Muscle layer of colon (tissue), 2 donors: ENCODE measurements at regions not wholly inside any gene's neighbourhood (a gene's known extent, or its start where the extent isn't known, plus 50 kb on each side); places are given as distances from the start of the nearest gene placed in this dataset.

Experiments
- H3K27ac ChIP-seq: one replicate; pipeline ENCODE4 v1.7.0; 2013; ENCODE audit warnings: low read depth, mild to moderate bottlenecking, low read length, moderate library complexity
- H3K27me3 ChIP-seq, 2 donors: one replicate each; pipeline ENCODE4 v1.7.0; 2013; ENCODE audit warnings: low read length in 2 of 2, mild to moderate bottlenecking in 2 of 2; ENCODE audit not compliant: insufficient read depth in 2 of 2, control insufficient read depth in 1 of 2
- H3K36me3 ChIP-seq: one replicate; pipeline ENCODE4 v1.7.0; 2013; ENCODE audit warnings: mild to moderate bottlenecking, low read length; ENCODE audit not compliant: insufficient read depth
- H3K4me1 ChIP-seq: one replicate; pipeline ENCODE4 v1.7.0; 2013; ENCODE audit warnings: mild to moderate bottlenecking, low read length; ENCODE audit not compliant: insufficient read depth
- H3K4me3 ChIP-seq, 2 donors: one replicate each; pipeline ENCODE4 v1.7.0; 2013; ENCODE audit warnings: low read length in 2 of 2, low read depth in 1 of 2, mild to moderate bottlenecking in 1 of 2, moderate library complexity in 1 of 2
- H3K9ac ChIP-seq: one replicate; pipeline ENCODE4 v1.7.0; 2013; ENCODE audit warnings: low read length
- H3K9me3 ChIP-seq: one replicate; pipeline ENCODE4 v1.7.0; 2013; ENCODE audit warnings: mild to moderate bottlenecking, low read length
- donor health status: abdominal sarcoma.
- donor health status: Adenocarcinoma of cecum.

- Histone ChIP-seq H3K9ac (no peak overlapping the region), H3K9me3 (no peaks in the 10 kb centered on the region), H3K36me3 (no peaks in the 10 kb centered on the region), H3K4me3 (no peak overlapping the region), H3K27ac (no peak overlapping the region), H3K27me3 (no peaks in the 10 kb centered on the region), H3K4me1 (no peaks in the 10 kb centered on the region)
Observed at GRCh38 chr11:97856666-97857065, 1164.1 kb upstream of the CNTN5 start.

GRCh38 chr11:97860237-97860636 is 1160.5 kb upstream of the CNTN5 start:
- Histone ChIP-seq H3K4me1 (no peaks in the 10 kb centered on the region), H3K9ac (no peak overlapping the region), H3K4me3 (no peak overlapping the region), H3K27me3 (no peaks in the 10 kb centered on the region), H3K36me3 (no peaks in the 10 kb centered on the region), H3K27ac (no peak overlapping the region), H3K9me3 (no peaks in the 10 kb centered on the region)

- H3K27ac ChIP-seq = no peak overlapping the region
- H3K9ac ChIP-seq = no peak overlapping the region
- no peaks in the 10 kb centered on the region for H3K9me3 ChIP-seq
- H3K4me3 ChIP-seq = no peak overlapping the region
- H3K27me3 ChIP-seq = no peaks in the 10 kb centered on the region
- H3K36me3 ChIP-seq = no peaks in the 10 kb centered on the region
- H3K4me1 ChIP-seq = no peaks in the 10 kb centered on the region
Observed at GRCh38 chr11:97862021-97862420, 1158.7 kb upstream of the CNTN5 start.

GRCh38 chr11:97865424-97866012 is 1155.2 kb upstream of the CNTN5 start:
- Histone ChIP-seq H3K4me1 (no peaks in the 10 kb centered on the region), H3K36me3 (no peaks in the 10 kb centered on the region), H3K4me3 (no peak overlapping the region), H3K9ac (no peak overlapping the region), H3K9me3 (no peaks in the 10 kb centered on the region), H3K27ac (no peak overlapping the region), H3K27me3 (no peaks in the 10 kb centered on the region)

- Histone ChIP-seq H3K9me3 (no peaks in the 10 kb centered on the region), H3K27me3 (no peaks in the 10 kb centered on the region), H3K9ac (no peak overlapping the region), H3K27ac (no peak overlapping the region), H3K4me1 (no peaks in the 10 kb centered on the region), H3K4me3 (no peak overlapping the region), H3K36me3 (no peaks in the 10 kb centered on the region)
Observed at GRCh38 chr11:97871816-97872215, 1148.9 kb upstream of the CNTN5 start.

GRCh38 chr11:97880209-97880608 is 1140.5 kb upstream of the CNTN5 start:
- Histone ChIP-seq H3K4me3 (no peak overlapping the region), H3K4me1 (no peaks in the 10 kb centered on the region), H3K9ac (no peak overlapping the region), H3K9me3 (no peaks in the 10 kb centered on the region), H3K27me3 (no peaks in the 10 kb centered on the region), H3K36me3 (no peaks in the 10 kb centered on the region), H3K27ac (no peak overlapping the region)

- Histone ChIP-seq H3K4me1 (no peaks in the 10 kb centered on the region), H3K27me3 (no peaks in the 10 kb centered on the region), H3K36me3 (no peaks in the 10 kb centered on the region), H3K4me3 (no peak overlapping the region), H3K9me3 (no peaks in the 10 kb centered on the region), H3K27ac (no peak overlapping the region), H3K9ac (no peak overlapping the region)
Observed at GRCh38 chr11:97883086-97883485, 1137.7 kb upstream of the CNTN5 start.

- H3K36me3 ChIP-seq = no peaks in the 10 kb centered on the region
- no peak overlapping the region for H3K4me3 ChIP-seq
- no peak overlapping the region for H3K27ac ChIP-seq
- H3K9ac ChIP-seq = no peak overlapping the region
- H3K27me3 ChIP-seq = no peaks in the 10 kb centered on the region
- H3K9me3 ChIP-seq = no peaks in the 10 kb centered on the region
- H3K4me1 ChIP-seq = no peaks in the 10 kb centered on the region
Observed at GRCh38 chr11:97888641-97889040, 1132.1 kb upstream of the CNTN5 start.

GRCh38 chr11:97890466-97890865 is 1130.3 kb upstream of the CNTN5 start:
- Histone ChIP-seq H3K27ac (no peak overlapping the region), H3K27me3 (no peaks in the 10 kb centered on the region), H3K36me3 (no peaks in the 10 kb centered on the region), H3K9me3 (no peaks in the 10 kb centered on the region), H3K4me3 (no peak overlapping the region), H3K4me1 (no peaks in the 10 kb centered on the region), H3K9ac (no peak overlapping the region)

GRCh38 chr11:97893612-97894011 is 1127.1 kb upstream of the CNTN5 start:
- H3K36me3 ChIP-seq = no peaks in the 10 kb centered on the region
- H3K9me3 ChIP-seq = no peaks in the 10 kb centered on the region
- no peaks in the 10 kb centered on the region for H3K27me3 ChIP-seq
- no peak overlapping the region for H3K4me3 ChIP-seq
- no peaks in the 10 kb centered on the region for H3K4me1 ChIP-seq
- H3K9ac ChIP-seq = no peak overlapping the region
- H3K27ac ChIP-seq = no peak overlapping the region

GRCh38 chr11:97894978-97895377 is 1125.8 kb upstream of the CNTN5 start:
- H3K9me3 ChIP-seq = no peaks in the 10 kb centered on the region
- no peaks in the 10 kb centered on the region for H3K27me3 ChIP-seq

GRCh38 chr11:97895572-97895971 is 1125.2 kb upstream of the CNTN5 start:
- Histone ChIP-seq H3K4me1 (no peaks in the 10 kb centered on the region), H3K9ac (no peak overlapping the region), H3K36me3 (no peaks in the 10 kb centered on the region), H3K27me3 (no peaks in the 10 kb centered on the region), H3K27ac (no peak overlapping the region), H3K4me3 (no peak overlapping the region), H3K9me3 (no peaks in the 10 kb centered on the region)

More at GRCh38 chr11:97894978-97895377, 1125.8 kb upstream of the CNTN5 start:
- Histone ChIP-seq H3K9ac (no peak overlapping the region), H3K27ac (no peak overlapping the region), H3K36me3 (no peaks in the 10 kb centered on the region), H3K4me1 (no peaks in the 10 kb centered on the region), H3K4me3 (no peak overlapping the region)
